ENCODE measurements at regions not wholly inside any gene's neighbourhood (a gene's known extent, or its start where the extent isn't known, plus 50 kb on each side); places are given as distances from the start of the nearest gene placed in this dataset.

GRCh38 chr16:81185416-81185815 is 53.1 kb upstream of the BCO1 start:
- DNase-seq, result no peak

- peak; percentile 92 for DNase-seq
These were observed 57.3 kb upstream of the BCO1 start for GRCh38 chr16:81181013-81181720.

- no peak for DNase-seq
These were observed 57.9 kb upstream of the BCO1 start for GRCh38 chr16:81180578-81180977.

GRCh38 chr16:81179219-81179618 is 59.3 kb upstream of the BCO1 start:
- DNase-seq, result no peak

GRCh38 chr16:81175325-81175891 is 63.1 kb upstream of the BCO1 start:
- DNase-seq, result peak; percentile 39

- DNase-seq, result no peak
These were observed 63.7 kb upstream of the BCO1 start for GRCh38 chr16:81174644-81175324.

GRCh38 chr16:81172769-81173658 is 65.5 kb upstream of the BCO1 start:
- DNase-seq, result no peak

GRCh38 chr16:81170824-81171223 is 67.7 kb upstream of the BCO1 start:
- DNase-seq, result no peak

- DNase-seq, result no peak
These were observed 70.1 kb upstream of the BCO1 start for GRCh38 chr16:81168406-81168805.

- DNase-seq, result no peak
These were observed 70.6 kb upstream of the BCO1 start for GRCh38 chr16:81167851-81168250.

GRCh38 chr16:81166417-81167300 is 70.5 kb upstream of the GCSH start:
- no peak for DNase-seq

- DNase-seq, result no peak
These were observed 69.4 kb upstream of the GCSH start for GRCh38 chr16:81165411-81166097.

GRCh38 chr16:81164958-81165357 is 68.8 kb upstream of the GCSH start:
- no peak for DNase-seq

GRCh38 chr16:81164481-81164880 is 68.3 kb upstream of the GCSH start:
- DNase-seq, result no peak

- DNase-seq, result no peak
These were observed 67.5 kb upstream of the GCSH start for GRCh38 chr16:81163671-81164070.

- no peak for DNase-seq
These were observed 62.8 kb upstream of the GCSH start for GRCh38 chr16:81158964-81159363.

GRCh38 chr16:81155769-81156168 is 59.6 kb upstream of the GCSH start:
- no peak for DNase-seq

- DNase-seq, result no peak
These were observed 55.6 kb upstream of the GCSH start for GRCh38 chr16:81151648-81152310.

- DNase-seq, result no peak
These were observed 53.4 kb upstream of the GCSH start for GRCh38 chr16:81149614-81150013.

- DNase-seq, result no peak
These were observed 52.1 kb upstream of the GCSH start for GRCh38 chr16:81148277-81148676.

Data from amniotic stem cell (primary cell).